HG03196 (cell line): ENCODE measurements at regions not wholly inside any gene's neighbourhood (a gene's known extent, or its start where the extent isn't known, plus 50 kb on each side); places are given as distances from the start of the nearest gene placed in this dataset.

ENCODE experiments used
- ATAC-seq: cut with Tn5 transposase; IDR thresholded peaks from one replicate; pipeline ENCODE4 v1.9.1; 2021; ENCODE audit not compliant: unreplicated experiment

- ATAC-seq: no peak
Measured at GRCh38 chr5:165201771-165202518, 1696.5 kb downstream of the MAT2B start.

DNA sequence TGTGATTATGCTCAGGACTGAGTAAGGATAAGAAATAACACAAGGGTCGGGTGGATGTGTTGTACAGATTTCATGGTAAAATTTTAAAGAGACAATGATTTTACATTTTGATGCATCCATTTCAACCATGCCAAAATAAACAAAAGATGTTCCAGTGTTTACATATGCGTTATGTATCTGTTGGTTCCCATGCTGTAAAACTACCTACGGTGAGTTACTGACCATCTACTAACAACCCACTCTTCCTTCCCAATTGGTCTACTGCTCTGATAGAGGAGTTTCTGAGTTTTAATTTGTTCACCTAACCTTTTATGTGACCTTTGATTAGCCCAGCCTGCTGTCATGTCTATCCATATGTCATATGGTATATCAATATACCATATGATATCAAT, 1697.1 kb downstream of the MAT2B start:
- no peak for ATAC-seq

DNA sequence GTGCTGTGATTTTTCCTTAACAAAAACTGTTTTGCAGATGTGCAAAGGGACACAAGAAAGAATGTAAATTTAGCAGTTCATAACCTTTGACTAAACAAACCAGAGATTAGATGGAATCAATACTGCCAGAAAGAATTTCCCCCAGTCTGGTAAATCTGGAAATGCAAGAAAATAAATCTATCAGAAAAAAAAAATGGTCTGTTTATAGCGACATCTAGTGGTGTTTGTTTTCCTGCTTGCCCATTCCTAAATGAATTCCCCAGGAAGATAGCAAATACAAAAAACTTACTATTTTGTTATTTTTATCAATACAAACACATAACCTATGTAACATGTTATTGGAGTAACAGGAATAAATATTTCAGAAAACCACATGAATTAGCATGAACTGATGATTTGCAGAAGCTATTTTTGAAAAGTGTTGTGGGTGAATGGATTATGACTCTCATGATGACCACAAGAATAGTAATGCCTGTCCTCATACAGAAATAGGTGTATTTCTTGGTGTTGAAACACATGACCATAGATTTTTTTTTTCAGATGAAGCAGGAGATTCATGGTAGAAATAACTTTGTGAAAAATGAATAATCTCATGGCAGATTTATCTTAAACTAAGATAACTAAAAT, 1703.8 kb downstream of the MAT2B start:
- no peak for ATAC-seq

GRCh38 chr5:165224366-165225045, 1719.1 kb downstream of the MAT2B start:
- no peak for ATAC-seq

DNA sequence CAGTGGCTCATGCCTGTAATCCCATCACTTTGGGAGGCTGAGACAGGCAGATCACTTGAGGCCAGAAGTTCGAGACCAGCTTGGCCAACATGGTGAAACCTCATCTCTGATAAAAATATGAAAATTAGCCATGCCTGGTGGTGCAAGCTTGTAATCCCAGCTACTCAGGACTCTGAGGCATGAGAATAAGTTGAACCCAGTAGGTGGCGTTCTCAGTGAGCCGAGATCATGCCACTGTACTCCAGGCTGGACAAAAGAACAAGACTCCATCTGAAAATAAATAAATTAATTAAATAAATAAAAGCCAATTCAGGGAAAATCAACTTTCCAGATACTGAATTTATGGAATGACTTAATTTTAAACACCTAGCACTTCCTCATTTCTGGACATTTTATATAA, 1722.1 kb downstream of the MAT2B start:
- ATAC-seq: no peak

- ATAC-seq: no peak
Measured at GRCh38 chr5:165228184-165228583, 1722.8 kb downstream of the MAT2B start.

GRCh38 chr5:165231821-165232508, 1726.5 kb downstream of the MAT2B start:
- no peak for ATAC-seq

DNA sequence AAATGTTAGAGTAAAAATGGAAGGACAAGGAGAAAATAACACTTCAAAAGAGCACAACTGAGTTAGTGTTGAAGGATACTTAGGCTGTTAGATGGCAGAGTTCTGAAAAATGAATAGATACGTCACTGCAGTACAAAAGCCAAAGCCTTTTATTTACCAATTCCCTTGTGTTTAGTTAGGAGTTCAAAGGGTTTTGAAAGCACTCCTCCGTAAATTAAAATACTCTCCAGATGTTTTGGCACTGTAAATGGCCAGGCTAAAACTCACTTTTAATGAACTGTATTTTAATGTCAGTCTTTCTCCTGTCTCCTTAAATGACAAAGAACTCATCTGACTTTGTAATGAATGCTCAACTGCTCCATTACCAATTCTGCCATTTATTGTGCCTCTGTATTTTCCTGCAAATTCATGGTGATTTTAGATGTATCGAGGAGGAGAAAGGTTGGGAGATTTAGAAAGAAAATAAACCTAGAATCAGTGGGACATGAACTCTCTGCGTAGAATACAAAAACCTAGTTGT, 1727.2 kb downstream of the MAT2B start:
- ATAC-seq: no peak

- no peak for ATAC-seq
Measured at GRCh38 chr5:165241811-165242210, 1736.4 kb downstream of the MAT2B start.

GRCh38 chr5:165242646-165243045, 1737.2 kb downstream of the MAT2B start:
- no peak for ATAC-seq

DNA sequence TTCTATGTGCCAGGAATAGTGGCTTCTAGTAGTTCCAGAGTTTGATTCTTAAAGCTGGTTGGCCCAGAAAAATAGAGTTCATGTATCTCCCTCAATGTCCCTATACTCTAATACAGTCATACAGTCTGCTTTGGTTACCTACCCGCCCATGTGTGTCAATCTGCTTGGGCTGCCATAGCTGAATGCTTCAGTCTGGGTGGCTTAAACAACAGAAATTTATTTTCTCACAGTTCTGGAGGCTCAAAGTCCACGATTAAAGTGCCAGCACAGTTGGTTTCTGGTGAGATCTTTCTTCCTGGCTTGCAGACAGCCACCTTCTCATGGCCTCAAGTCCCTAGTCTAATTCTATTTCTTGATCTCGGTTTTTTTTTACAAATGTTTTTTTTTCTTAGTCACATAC, 1739.0 kb downstream of the MAT2B start:
- no peak for ATAC-seq

DNA sequence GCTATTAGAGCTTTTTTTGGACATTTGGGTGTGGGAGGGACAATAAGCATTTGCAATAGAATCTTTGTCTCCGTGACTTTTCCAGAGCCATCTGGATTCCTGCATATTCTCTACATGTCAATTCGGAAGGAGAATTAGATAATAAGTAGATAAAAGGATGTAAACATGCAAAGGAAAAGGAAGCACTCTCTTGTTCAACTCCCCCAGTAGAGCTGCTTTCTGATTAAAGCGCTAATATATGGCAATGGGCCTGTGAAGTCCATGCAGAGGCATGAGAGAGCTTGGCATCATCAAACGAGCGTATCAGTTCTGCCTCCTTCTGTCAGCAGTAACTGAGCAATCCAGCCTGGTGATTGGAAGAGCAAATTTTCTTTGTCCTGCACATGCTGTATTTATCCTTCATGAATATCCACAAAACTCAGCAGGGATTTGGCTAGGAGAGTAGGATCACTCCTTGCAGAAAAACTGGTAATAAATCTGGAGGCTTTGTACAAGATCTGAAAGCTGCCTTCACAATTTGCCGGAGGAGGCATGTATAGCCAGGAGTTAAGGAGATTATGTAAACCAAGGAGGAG, 1752.9 kb downstream of the MAT2B start:
- ATAC-seq: no peak

DNA sequence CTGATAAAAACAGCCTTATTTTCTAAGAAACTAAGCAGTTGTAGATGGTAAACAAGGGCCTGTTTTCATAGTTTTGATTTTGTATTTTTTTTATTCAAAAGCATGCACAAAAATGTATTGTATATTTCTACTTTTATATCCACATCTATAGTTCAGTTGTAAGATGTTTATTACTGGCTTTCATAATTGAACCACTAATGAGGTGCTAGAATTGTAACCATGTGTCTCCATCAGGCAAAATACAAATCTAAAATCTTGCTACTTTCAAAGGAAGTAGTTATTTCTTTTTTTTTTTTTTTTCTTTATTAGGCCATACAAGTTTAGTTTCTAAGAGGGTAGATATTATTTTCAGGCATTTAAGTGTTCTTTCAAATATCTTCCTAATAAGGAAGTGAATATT, 1755.0 kb downstream of the MAT2B start:
- no peak for ATAC-seq

GRCh38 chr5:165263536-165263935, 1758.1 kb downstream of the MAT2B start:
- no peak for ATAC-seq

- ATAC-seq: no peak
Measured at GRCh38 chr5:165266939-165267338, 1761.5 kb downstream of the MAT2B start.

- no peak for ATAC-seq
Measured at GRCh38 chr5:165272436-165272835, 1767.0 kb downstream of the MAT2B start.

DNA sequence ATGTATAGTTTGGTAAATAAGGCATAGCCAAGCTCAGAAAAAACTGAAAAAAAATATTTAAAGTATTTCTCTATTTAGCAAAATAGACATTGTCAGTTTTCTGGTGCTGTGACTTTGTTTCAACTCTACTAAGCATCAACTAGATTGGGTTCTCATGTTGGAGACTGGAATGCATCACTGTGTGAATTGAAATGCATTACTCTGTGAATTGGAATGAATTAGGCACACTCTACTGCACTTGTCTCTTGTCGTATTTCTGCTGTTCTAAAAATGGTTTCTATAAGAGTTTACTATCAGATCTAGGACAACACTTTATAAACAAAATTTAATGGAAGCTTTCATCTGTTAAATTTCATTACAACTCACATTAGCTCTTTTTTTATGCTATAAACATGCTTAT, 1772.2 kb downstream of the MAT2B start:
- no peak for ATAC-seq

GRCh38 chr5:165282491-165282890, 1777.1 kb downstream of the MAT2B start:
- ATAC-seq: no peak

DNA sequence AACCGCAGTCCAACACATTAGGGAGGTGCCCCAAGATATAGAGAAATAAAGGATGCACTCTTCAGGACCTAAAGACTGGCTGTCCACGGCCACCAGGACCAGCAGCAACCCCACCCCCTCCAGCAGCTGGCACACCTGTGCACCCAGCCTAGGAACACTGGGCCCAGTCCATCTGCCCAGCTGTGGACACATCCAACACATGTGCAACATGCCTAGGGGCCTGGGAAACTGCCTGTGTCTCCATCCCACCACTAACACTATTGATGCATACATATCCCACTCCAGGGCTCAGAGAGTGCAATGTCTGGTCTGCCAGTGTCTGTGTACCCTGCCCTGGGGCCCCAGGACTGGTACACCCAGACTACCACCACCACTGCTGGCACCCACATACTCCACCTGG, 1781.3 kb downstream of the MAT2B start:
- no peak for ATAC-seq

DNA sequence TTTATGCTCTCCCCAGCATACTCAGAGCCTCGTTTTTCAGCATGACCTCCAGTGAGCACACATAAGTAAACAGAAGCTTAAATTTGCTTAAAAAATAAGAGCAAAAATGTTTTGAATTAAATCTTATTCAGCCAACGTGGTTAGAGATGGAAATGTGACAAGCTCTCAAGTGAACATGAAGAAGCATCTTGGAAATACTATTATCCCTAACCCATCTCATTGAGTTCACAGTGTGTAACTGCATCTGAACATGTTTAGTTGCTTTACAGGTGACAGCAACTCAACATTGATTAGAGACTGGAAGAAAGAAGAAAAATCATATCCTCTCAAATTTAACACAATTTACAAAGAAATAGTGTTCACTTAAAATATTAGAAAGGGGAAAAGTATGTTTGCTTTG, 1785.1 kb downstream of the MAT2B start:
- no peak for ATAC-seq
